CD4-positive, alpha-beta T cell treated with Interleukin-21 for 1 hour (primary cell): ENCODE measurements at regions not wholly inside any gene's neighbourhood (a gene's known extent, or its start where the extent isn't known, plus 50 kb on each side); places are given as distances from the start of the nearest gene placed in this dataset.
"Not testable (repeated sequence)": the region's sequence is repeated elsewhere in the genome, so short reads cannot be mapped to it uniquely, and the experiment has no call there.

Source experiments
- DNase-seq: peaks from one replicate; pipeline ENCODE4 v3.0.0-alpha.2; 2020

DNA sequence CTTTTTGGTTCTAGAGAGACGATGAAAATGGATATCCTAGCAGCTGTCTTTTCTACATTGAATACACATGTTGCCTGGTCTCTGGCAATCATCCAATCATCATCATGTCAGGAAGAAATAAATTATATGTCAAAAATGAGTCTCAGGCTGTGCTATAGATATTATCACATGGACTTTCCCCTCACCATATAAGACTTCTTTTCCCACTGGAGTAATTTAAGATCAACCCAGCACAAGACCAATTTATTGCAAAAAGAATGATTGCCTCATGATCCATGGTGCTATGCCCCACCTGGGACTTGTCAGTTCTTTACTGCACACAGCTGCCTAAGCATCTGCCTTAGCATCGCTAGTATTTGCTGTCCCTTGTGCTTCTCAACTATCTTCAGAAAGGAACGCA, 783.7 kb upstream of the TMEFF2 start:
- no peak for DNase-seq

DNA sequence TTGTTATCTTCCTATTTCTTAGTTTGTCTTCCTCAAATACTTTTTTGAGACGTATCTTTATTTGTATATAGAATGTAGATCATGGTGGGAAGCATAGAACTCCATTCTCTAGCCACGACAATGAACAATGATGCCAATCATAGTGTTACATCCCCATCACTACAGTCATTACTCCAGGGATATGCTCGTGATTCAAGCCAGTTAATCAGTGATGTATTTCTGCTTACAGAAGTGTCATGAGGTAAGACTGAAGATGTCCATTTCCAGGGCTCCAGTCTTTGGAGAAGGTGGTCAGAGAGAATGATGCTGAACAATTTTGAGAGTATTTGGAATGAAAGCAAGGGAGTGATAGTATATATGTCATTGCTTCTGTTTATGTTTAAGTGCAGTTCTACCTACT, 777.2 kb upstream of the TMEFF2 start:
- DNase-seq = no peak

DNA sequence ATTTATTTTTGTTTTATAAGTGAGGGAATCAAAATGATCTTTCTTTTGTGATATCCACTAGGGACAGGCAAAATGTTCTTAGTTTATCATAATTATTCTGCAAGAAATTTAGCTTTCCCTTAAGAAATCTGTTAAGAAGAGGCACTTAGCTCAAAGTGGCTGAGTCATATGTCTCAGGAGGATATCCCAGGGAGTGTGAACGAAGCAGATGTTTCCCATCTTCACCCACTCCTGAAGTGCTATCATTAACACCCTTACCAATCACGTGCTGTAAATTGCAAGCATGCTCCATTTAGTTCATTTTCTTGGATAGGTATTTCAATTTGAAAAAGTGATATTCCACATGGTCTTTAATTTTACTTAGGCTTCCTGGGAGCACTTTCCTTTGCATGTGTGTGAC, 774.3 kb upstream of the TMEFF2 start:
- DNase-seq = no peak

DNA sequence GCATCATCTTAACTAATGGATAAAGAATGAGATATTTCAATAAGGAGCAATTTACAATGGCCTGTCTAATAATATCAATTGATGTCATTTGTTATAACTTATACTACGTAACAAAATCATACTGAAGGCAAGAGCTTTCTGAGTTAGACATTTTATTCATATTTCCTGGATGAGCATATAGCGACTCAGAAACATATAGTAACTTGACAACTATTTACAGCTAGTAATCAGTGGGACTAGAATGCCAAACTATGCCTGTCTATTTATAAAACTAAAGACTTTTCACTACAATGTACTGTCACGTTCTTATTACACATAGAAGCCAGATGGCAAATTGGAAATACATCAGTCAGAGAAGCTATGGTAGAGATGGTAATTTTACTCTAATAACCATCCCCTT, 766.2 kb upstream of the TMEFF2 start:
- DNase-seq = no peak

DNA sequence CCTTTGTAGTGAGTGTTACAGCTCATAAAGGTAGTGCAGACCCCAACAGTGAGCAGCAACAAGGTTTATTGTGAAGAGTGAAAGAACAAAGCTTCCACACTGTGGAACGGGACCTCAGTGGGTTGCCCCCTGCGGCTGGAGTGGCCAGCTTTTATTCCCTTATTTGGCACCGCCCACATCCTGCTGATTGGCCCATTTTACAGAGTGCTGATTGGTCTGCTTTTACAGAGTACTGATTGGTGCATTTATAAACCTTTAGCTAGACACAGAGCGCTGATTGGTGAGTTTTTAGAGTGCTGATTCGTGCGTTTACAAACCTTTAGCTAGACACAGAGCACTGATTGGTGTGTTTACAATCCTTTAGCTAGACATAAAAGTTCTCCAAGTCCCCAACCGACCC, 763.9 kb upstream of the TMEFF2 start:
- not testable (repeated sequence) for DNase-seq

DNA sequence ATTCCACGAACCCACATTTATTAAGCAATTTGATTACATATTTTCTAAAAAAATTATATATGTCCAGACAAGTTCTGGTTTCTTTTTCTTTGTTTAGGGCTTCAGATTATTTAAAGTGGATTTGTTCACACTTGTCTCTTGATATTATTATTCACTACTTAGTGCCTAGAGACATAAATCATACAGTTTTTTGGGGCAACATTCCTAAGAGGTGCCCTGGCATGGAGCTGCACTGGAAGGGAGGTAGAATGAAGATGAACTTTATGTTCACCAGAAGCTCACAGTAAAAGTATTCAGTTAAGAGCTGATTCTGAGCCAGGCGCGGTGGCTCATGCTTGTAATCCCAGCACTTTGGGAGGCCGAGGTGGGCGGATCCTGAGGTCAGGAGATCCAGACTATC, 762.7 kb upstream of the TMEFF2 start:
- no peak for DNase-seq

DNA sequence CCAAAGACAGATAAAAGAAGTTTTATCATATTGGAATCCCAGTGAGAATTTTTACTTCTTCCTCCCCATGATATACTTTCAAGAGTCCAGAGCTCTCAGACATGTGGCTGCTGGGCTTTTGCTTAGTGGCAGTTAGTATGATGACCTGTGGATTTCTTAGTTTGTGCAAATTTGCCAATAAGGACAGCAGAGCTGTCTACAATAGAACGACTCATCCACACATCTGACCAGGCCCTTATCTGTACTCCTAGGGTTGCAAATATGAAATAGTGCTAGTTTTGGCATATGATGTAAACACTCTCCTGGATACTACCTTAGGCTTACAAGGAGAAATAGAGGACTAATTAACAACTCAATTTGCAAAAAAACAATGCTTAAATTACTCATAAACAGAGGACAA, 758.4 kb upstream of the TMEFF2 start:
- DNase-seq = no peak

DNA sequence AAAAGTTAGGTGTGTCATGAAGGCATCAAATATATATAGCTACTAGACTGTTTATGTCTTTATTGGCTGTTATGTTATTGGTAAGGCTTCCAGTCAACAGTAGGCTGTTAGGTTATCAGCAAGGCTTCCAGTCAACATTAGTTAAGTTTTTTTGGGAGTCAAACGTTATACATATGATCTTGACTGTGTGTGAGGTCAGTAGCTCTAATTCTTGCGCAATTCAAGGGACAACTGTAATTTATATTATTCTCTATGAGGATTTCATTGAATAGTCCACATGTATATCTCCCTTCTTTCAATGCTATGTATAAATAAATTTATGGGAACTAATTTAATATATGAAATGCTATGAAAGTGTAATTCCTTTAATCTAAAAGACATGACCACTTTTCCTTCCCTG, 757.5 kb upstream of the TMEFF2 start:
- no peak for DNase-seq

DNA sequence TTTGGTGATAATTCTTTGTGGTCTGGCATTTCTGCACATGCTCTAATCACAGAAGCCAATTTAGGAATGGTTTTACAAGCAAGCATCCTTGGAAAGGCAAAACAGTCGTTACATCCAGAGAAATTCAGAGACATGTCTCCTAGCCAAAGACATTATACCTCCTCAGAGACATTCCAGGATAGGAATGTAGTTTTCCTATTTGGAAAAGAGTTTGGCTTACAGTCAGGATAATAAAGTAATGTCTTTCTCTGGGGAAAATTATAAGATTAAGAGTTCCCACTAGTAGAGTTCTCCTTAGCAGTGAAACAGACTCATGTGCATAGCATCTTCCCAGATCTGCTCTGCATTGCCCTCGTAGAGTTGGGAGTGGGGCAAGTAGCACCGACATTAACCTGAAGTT, 753.6 kb upstream of the TMEFF2 start:
- no peak for DNase-seq

DNA sequence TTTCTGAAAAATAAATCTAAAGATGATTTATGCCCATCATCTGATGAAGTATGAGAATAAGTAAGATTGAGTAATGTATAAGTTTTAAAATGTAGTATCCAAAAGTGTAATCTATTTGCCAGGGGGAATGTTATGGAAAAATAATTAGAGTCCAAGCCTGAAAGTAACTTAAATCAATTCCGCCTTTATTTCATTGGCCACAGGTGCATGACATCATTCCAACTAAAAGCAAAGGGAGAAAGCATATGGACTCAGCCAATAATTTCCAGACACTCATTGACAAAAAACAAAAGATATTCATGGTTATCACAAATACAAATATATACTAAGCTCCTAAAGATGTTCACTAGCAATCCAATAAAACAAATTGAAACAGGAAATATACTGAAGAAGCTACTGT, 752.6 kb upstream of the TMEFF2 start:
- no peak for DNase-seq

DNA sequence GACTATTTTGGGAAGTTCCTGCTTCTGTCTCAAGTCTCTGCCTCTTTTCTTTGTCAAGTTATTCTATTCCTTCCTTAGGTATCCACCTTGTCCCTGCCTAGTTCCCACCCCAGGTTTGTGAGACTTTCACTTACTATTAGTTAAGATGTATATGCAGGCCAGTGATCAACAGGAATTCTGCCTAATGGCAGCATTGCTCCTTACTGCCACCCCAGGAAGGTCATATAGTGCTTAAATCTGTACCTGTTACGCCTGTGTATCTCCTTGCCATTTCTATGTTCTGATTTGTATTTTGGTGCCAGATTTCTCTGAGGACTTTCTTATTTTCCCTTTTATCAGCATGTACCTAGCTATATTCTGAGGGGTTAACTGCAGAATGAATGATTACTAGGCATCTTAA, 746.0 kb upstream of the TMEFF2 start:
- DNase-seq = no peak

DNA sequence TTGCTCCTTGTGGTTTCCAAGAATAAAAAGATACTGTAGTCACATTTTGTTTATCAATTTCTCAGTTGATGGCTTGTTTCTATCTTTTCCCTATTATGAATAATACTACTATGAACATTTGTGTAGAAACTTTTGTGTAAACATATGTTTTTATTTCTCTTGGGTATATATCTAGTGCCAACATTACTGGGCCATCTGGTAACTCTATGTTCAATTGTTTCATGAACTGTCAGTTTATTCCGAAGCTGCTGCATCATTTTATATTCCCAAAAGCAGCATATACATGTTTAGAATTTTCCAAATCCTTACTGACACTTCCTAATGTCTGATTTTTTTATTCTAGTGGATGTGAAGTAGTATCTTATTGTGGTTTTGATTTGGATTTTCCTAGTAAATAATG, 737.6 kb upstream of the TMEFF2 start:
- no peak for DNase-seq

DNA sequence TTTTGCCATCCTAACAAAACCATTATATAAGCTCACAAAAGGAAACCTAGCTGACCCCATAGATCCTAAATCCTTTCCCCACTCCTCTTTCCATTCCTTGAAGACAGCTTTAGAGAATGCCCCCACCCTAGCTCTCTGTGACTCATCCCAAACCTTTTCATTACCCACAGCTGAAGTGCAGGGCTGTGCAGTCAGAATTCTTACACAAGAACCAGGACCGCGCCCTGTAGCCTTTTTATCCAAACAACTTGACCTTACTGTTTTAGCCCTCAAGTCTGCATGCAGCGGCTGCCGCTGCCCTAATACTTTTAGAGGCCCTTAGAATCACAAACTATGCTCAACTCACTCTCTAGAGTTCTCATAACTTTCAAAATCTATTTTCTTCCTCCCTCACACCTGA, 726.9 kb upstream of the TMEFF2 start:
- DNase-seq = not testable (repeated sequence)

DNA sequence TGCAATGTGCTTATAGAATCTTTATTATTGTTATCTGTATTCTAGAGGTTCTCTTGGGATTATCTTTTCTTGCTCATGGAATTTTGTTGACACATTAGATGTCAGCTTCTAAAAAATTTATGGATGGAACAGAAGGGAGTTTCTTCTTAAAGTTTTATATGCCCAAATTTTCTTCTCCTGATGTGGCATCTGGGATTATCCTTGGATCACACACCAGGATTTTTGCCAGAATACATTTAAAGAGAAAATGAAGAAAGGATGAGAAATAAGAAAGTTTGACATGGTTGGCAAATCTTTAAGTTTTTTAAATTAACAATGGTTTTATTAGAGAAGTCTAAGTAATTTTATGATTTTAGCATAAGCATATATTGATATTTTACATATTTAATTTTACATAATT, 706.7 kb upstream of the TMEFF2 start:
- no peak for DNase-seq

DNA sequence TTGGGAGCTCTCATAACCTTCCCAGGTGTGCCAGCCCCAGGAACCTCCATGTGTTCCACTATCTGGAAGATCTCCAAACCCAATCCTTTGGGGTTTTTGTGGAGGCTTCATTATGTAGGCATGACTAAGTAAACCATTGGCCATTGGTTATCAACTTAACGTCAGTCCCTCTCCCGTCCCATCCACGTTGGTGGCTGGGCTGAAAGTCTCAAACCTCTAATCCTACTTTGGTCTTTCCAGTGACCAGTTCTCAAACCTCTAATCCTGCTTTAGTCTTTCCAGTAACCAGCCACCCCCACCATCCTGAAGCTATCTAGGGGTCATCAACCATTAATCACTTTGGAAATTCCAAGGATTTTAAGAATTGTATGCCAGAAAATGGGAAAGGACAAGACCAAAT, 704.7 kb upstream of the TMEFF2 start:
- DNase-seq = no peak

DNA sequence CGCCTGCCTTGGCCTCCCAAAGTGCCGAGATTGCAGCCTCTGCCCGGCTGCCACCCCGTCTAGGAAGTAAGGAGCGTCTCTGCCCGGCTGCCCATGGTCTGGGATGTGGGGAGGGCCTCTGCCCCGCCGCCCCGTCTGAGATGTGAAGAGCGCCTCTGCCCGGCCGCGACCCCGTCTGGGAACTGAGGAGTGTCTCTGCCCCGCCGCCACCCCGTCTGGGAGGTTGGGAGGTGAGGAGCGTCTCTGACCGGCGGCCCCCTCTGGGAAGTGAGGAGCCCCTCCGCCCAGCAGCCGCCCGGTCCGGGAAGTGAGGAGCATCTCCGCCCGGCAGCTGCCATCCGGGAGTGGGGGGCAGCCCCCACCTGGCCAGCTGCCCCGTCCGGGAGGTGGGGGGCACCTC, 699.2 kb upstream of the TMEFF2 start:
- not testable (repeated sequence) for DNase-seq

DNA sequence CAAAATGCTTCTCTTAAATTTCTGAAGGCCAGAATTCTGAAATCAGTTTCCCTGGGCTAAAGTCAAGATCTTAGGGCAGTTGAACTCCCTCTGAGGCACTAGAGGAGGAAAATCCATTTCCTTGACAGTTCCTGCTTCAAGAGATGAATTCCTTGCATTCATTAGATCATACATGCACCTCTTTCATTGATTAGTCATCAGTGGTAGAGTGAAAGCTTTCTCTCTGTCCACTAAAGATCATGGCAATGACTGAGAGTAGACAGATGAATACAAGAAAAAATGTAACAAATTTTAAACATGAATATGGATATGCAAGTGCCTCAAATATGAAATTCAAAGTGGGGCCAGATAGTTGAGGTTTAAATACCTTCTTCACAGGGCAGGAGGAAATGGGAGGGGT, 693.4 kb upstream of the TMEFF2 start:
- no peak for DNase-seq

DNA sequence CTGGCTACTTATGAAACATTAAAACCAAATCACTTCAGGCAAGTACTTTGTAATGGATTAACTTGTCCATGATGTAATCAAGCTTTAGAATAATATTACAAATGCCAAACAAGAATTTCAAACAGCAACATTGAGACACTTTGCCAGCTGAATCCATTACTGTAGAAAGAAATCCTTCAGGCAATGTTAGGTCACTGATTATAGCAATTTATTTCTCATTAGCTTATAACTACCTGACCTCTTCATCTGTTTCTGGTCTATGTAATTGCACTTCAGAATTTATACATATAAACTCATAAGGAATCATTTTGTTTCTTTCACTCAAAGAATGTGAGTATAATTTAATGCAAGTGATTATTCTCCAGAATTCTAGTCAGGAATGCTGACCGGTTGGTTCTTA, 692.6 kb upstream of the TMEFF2 start:
- DNase-seq = no peak

DNA sequence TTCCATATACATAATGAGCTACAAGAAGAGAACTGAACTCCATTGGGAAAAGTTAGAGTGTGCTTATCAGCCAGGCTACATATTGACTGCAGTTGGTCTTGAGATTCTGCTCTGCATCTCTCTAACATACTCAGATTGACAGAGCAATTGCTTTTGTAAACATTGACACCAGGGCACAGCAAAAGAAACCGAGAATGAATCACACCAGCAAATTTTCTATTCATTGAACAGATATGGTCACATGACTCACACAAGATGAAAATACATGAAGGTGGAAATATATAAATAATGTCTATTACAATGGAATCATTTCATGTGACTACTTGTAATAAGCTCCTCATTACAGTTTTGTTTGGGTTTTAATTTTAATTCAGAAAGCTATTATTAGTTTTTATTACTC, 691.9 kb upstream of the TMEFF2 start:
- no peak for DNase-seq

DNA sequence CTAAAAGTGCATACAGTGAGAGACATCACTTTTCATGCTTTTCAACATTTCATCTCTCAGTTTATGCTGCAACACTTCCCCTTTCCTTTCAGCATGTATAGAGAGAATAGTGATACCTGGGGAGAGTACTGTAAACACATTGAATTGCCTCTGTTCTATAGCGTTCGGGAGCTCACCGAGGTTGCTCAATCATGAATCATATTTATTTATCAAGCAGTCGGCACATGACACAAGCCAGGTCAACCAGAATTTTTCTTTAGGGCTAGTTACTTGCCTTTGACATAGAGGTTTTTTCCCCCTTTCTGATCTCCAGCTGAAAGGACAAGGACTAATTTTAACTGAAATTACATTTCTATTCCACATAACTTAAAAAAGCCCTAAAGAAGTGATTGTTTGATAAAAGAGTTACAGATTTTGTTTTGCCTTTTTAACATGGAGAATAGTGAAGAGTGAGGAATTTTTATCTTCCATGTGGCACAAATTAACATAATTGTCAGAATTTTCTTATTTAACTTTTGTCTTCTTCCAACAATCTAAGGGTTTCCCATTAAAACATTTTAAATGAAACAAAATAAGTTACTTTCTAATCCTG, 690.9 kb upstream of the TMEFF2 start:
- no peak for DNase-seq

DNA sequence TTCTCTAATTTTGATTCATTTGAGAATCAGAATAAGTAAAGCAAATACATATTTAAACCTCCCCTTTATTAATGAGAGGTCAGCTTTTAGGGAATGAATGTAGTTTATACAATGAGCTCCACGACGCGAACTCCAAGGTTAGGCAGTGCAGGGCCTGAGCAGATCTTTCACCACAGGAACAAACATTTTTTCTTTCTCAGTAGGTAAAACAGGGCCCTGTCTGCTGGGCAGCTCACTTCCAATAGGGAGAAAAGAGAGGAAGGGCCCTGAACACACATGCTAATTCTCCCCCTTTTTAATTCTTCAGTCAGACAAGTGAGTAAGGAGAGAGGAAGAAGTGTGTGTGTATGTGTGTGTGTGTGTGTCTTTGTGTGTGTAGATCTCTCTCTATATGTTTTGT, 682.4 kb upstream of the TMEFF2 start:
- no peak for DNase-seq

DNA sequence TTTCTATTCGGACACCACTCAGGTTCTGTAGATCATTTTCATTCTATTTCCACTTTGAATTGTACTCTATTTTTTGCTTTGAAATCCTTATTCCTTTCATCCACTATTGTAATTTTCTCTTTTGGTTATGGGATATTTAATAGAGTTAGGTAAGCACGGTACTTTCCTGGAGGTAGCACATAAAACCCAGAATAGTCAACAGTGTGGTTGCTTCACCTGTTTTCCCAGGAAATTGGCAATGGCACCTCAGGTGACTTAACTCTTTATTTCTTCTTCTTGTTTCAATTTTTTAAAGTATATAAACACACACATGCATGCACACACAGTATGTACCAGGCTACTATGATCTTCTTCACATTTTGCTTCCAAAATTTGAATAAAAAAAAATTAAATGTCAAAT, 682.0 kb upstream of the TMEFF2 start:
- no peak for DNase-seq

DNA sequence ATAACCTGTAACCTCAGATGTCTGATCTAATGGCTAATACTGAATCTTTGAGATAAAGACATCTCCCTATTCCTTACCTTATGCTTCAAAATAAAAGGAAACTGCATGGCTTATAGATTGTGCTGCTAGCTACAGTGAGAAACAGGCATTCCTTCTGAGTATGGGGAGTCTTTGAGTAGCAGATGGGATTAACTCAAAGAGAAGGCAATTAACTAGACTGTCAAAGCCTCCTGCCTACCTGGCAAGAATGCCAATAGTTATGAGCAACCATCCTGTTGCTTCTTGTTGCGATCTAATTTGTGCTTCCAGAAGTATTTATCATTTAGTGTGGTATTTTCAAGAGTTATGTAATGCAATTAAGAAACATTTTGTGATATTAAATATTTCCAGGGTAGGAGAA, 660.0 kb upstream of the TMEFF2 start:
- no peak for DNase-seq

DNA sequence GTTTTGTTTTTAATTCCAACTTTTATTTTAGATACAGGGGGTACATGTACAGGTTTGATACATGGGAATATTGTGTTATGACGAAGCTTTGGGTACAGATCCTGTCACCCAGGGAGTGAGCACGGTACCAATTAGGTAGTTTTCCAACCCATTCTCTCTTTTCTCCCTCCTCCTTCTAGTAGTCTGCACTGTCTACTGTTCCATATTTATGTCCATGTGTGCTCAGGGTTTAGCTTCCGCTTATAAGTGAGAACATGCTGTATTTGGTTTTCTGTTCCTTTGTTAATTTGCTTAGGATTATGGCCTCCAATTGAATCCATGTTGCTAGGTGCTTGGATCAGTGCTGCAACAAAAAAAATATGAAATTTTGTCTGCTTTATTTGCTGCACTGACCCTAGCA, 659.3 kb upstream of the TMEFF2 start:
- DNase-seq = no peak

DNA sequence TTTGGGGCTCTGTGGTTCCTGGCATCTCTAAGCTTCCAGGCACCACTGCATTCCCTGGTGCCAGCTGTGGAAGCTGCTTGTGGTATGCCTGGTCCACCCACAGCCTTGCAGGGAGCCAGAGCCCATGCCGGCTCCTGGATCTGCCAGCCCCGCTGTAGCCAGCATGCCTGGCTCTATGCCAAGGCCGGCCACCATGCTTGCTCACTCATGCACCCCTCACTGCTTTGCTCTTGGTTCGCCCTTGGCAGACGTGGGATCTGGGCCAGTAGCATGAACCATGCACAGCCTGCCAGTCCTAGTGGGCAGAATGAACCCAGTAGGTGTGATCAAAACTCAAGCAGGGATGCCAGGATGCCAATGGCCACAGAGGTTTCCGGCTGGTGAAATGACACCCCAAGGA, 634.2 kb upstream of the TMEFF2 start:
- DNase-seq = no peak

DNA sequence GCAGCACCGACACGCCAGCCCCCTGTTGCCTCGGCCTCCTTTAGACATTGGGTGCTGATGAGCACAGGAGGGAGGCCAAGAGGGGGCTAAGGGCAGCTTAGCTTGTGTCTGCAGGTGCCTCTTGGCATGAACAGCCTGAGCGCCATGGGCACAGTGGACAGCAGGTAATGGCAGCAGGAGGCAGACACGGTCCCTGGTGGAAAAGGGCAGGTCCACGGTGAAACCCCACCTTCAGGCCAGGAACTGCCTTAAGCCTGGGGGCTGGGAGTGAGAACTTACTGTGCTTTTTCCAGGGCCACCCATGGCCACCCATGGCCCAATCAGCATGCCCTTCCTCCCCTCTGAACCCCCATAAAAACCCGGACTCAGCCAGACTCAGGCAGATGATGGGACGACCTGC, 633.4 kb upstream of the TMEFF2 start:
- no peak for DNase-seq
